Caco-2 (cell line): ENCODE measurements at regions not wholly inside any gene's neighbourhood (a gene's known extent, or its start where the extent isn't known, plus 50 kb on each side); places are given as distances from the start of the nearest gene placed in this dataset.

ENCODE experiments used
- BruUV-seq: library from RNA; stranded (reverse); fragments of 400-500 nt; replicated peaks from 2 replicates; lab custom pipeline; 2021; lab: Mats Ljungman, UMichigan
- CTCF ChIA-PET: fragments of 300-600 bp; sonication (Branson Sonifier 250); formaldehyde crosslinking; loops from one replicate; lab custom pipeline; 2022; ENCODE audit warnings: antibody characterized with exemption; lab: Charles Lee
- POLR2A ChIA-PET: fragments of 300-600 bp; sonication (Branson Sonifier 250); formaldehyde crosslinking; loops from one replicate; lab custom pipeline; 2022; ENCODE audit warnings: antibody characterized with exemption; lab: Charles Lee
- DNase-seq, 2 experiments: peaks; one replicate each; pipeline versions ENCODE4 v3.0.0 to v3.0.0-alpha.2; 2020 to 2022
- H3K27me3 ChIP-seq: replicated peaks from 2 replicates; pipeline ENCODE4 v1.6.0; 2011; ENCODE audit warnings: low read length; ENCODE audit not compliant: control insufficient read depth, insufficient read depth
- H3K36me3 ChIP-seq: 2 replicates; pipeline ENCODE4 v1.5.1; 2011; ENCODE audit warnings: low read length; ENCODE audit not compliant: control insufficient read depth, insufficient read depth
- H3K4me1 ChIP-seq: fragments of 250-450 bp; sonication (Bioruptor Pico); 2 replicates; pipeline ENCODE4 v1.5.1; 2020; ENCODE audit warnings: mild to moderate bottlenecking
- H3K4me3 ChIP-seq: 2 replicates; pipeline ENCODE4 v1.5.1; 2011; ENCODE audit warnings: low read depth, mild to moderate bottlenecking, control low read depth, low read length
- H3K9me3 ChIP-seq: fragments of 250-450 bp; sonication (Bioruptor Pico); 2 replicates; pipeline ENCODE4 v1.5.1; 2020; ENCODE audit warnings: mild to moderate bottlenecking, moderate library complexity
- H3K27ac Mint-ChIP-seq: one replicate; pipeline ENCODE4 v1.8.0; 2022; ENCODE audit warnings: mixed read lengths; ENCODE audit not compliant: unreplicated experiment
- H3K27me3 Mint-ChIP-seq: one replicate; pipeline ENCODE4 v1.8.0; 2022; ENCODE audit warnings: mixed read lengths; ENCODE audit not compliant: insufficient read depth, unreplicated experiment
- H3K36me3 Mint-ChIP-seq: one replicate; pipeline ENCODE4 v1.8.0; 2022; ENCODE audit warnings: mild to moderate bottlenecking, mixed read lengths; ENCODE audit not compliant: insufficient read depth, unreplicated experiment
- H3K4me1 Mint-ChIP-seq: one replicate; pipeline ENCODE4 v1.8.0; 2022; ENCODE audit warnings: low read depth, mixed read lengths; ENCODE audit not compliant: unreplicated experiment
- H3K4me3 Mint-ChIP-seq: one replicate; pipeline ENCODE4 v1.8.0; 2022; ENCODE audit warnings: mild to moderate bottlenecking, moderate library complexity, mixed read lengths; ENCODE audit not compliant: unreplicated experiment
- H3K9me3 Mint-ChIP-seq: one replicate; pipeline ENCODE4 v1.8.0; 2022; ENCODE audit warnings: mixed read lengths; ENCODE audit not compliant: unreplicated experiment
- CTCF ChIP-seq, 2 experiments: fragments of 200-600 bp in 1 of 2; IDR thresholded peaks; 1 replicate in 1 of 2; 2 replicates in 1 of 2; pipeline versions ENCODE4 v1.5.1 to v1.8.0; 2011 to 2022; ENCODE audit warnings: antibody characterized with exemption in 1 of 2, control low read depth in 1 of 2, inconsistent platforms in 1 of 2, low read depth in 1 of 2, low read length in 1 of 2, mild to moderate bottlenecking in 1 of 2, moderate library complexity in 1 of 2; ENCODE audit not compliant: insufficient read depth in 1 of 2, severe bottlenecking in 1 of 2, unreplicated experiment in 1 of 2
- intact Hi-C: fragments of 100-400 bp; cut with micrococcal nuclease; formaldehyde crosslinking; loops from one replicate; pipeline ENCODE4 v1.10.0; 2022; ENCODE audit not compliant: unreplicated experiment

DNA sequence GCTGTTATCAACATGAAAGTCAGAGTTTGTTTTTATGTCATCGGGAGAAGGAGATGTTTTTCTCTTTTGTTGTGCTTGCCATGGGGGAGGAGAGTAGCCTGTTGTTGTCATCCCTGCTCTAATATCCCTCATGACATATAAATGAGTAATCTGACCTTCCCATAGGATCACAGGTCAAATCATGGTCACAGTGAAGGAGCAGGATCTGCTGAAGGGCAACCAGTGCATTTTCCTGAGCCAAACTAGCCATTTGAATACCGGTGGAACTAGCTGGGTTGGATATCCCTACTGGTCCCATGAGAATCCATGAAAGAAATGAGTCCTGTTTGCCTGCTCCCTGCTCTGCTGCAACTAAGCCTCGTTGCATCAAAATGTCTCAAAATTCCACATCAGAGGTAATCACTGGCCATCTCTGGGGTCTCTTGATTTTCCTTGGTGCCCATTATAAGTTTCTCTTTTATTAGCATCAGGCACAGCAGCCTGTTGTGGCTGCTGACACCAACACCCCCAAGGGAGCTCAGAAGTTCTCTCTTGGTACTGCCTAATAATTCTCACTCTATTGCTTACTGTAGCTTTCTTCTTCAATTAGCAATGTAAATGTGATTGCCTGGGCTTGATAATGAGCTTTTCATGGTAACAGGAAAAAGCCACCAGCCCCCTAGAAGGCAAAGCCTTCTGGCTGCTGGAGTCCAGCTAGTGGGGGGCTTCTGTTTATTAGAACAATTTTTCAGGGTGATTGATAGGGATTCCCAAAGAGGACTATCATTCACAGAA, 211.4 kb upstream of the ERCC4 start:
- Mint-ChIP-seq H3K4me3 (no peak overlapping the region), H3K9me3 (peaks cover 27% of the 10 kb centered on the region), H3K27me3 (peaks cover 12% of the 10 kb centered on the region), H3K27ac (no peak overlapping the region), H3K4me1 (no peaks in the 10 kb centered on the region), H3K36me3 (no peaks in the 10 kb centered on the region)
- no peak for DNase-seq
- H3K27me3 ChIP-seq: no peaks in the 10 kb centered on the region
- peaks cover 5% of the 10 kb centered on the region; the same call in 1 of the 2 replicates for H3K9me3 ChIP-seq
- no peaks in the 10 kb centered on the region for H3K36me3 ChIP-seq
- BruUV-seq: no TSS peak
- no peak for TF ChIP-seq CTCF (IDR thresholded peaks at IDR 0.05; ENCODE audit: insufficient read depth in 1 of 2, low read depth in 1 of 2, low read length in 1 of 2, severe bottlenecking in 1 of 2, unreplicated experiment in 1 of 2)
- CTCF ChIA-PET: no interaction called here
- no peak overlapping the region for H3K4me3 ChIP-seq
- intact Hi-C loops: no loop called here
- no peaks in the 10 kb centered on the region for H3K4me1 ChIP-seq
- POLR2A ChIA-PET: no interaction called here

DNA sequence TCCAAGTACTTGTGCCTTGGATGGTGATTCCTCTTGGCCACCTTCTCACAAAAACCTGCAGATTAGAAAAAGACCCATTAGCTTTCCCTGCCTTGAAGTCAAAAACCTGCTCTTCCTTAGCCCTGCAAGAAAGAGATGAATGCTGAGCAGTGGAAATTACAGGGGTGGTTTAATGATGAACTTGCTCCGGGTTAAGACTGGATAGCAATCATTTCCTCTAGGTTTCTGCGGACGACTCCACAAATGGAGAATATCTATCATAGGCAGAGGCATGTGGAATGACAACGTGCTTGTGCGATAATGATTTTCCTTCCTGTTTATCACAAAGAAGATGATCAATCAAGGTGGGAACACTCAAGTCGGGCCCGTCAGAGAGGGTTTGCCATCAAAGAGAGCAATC, 201.2 kb upstream of the ERCC4 start:
- ChIA-PET POLR2A (no interaction called here), CTCF (no interaction called here)
- no peaks in the 10 kb centered on the region for H3K36me3 ChIP-seq
- DNase-seq: no peak
- H3K27me3 Mint-ChIP-seq: no peaks in the 10 kb centered on the region
- H3K27ac Mint-ChIP-seq: no peak overlapping the region
- TF ChIP-seq CTCF (IDR thresholded peaks at IDR 0.05; ENCODE audit: insufficient read depth in 1 of 2, low read depth in 1 of 2, low read length in 1 of 2, severe bottlenecking in 1 of 2, unreplicated experiment in 1 of 2): no peak
- no peaks in the 10 kb centered on the region for H3K9me3 Mint-ChIP-seq
- H3K9me3 ChIP-seq: no peaks in the 10 kb centered on the region
- intact Hi-C loops: no loop called here
- H3K27me3 ChIP-seq: no peaks in the 10 kb centered on the region
- no peaks in the 10 kb centered on the region for H3K4me1 Mint-ChIP-seq
- BruUV-seq: no TSS peak
- no peak overlapping the region for H3K4me3 ChIP-seq
- H3K36me3 Mint-ChIP-seq: no peaks in the 10 kb centered on the region
- H3K4me1 ChIP-seq: no peaks in the 10 kb centered on the region
- H3K4me3 Mint-ChIP-seq: no peak overlapping the region

GRCh38 chr16:13727943-13728342, 192.0 kb upstream of the ERCC4 start:
- no peak for DNase-seq
- Mint-ChIP-seq H3K4me1 (no peaks in the 10 kb centered on the region), H3K27ac (no peak overlapping the region), H3K27me3 (peaks cover 6% of the 10 kb centered on the region), H3K36me3 (no peaks in the 10 kb centered on the region), H3K9me3 (peaks cover 15% of the 10 kb centered on the region), H3K4me3 (no peak overlapping the region)
- Histone ChIP-seq H3K4me3 (no peak overlapping the region), H3K9me3 (no peaks in the 10 kb centered on the region; the same call in 1 of the 2 replicates), H3K27me3 (no peaks in the 10 kb centered on the region; the same call in 1 of the 2 replicates), H3K4me1 (no peaks in the 10 kb centered on the region), H3K36me3 (no peaks in the 10 kb centered on the region)
- TF ChIP-seq CTCF (IDR thresholded peaks at IDR 0.05; ENCODE audit: insufficient read depth in 1 of 2, low read depth in 1 of 2, low read length in 1 of 2, severe bottlenecking in 1 of 2, unreplicated experiment in 1 of 2): no peak
- intact Hi-C loops: no loop called here
- no TSS peak for BruUV-seq
- CTCF ChIA-PET: no interaction called here
- POLR2A ChIA-PET: no interaction called here
